NCI-H1694 (cell line): ENCODE measurements at regions not wholly inside any gene's neighbourhood (a gene's known extent, or its start where the extent isn't known, plus 50 kb on each side); places are given as distances from the start of the nearest gene placed in this dataset.
"Not testable (repeated sequence)": the region's sequence is repeated elsewhere in the genome, so short reads cannot be mapped to it uniquely, and the experiment has no call there.

Experiments
- DNase-seq: peaks from one replicate; lab custom pipeline; 2025; lab: John Stamatoyannopoulos, UW

DNA sequence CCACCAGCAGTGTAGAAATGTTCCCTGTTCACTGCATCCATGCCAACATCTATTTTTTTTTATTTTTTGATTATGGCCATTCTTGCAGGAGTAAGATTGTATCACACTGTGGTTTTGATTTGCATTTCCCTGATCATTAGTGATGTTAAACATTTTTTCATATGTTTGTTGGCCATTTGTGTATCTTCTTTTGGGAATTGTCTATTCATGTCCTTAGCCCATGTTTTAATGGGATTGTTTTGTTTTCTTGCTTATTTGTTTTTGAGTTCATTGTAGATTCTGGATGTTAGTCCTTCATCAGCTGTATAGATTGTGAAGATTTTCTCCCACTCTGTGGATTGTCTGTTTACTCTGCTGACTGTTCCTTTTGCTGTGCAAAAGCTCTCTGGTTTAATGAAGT is 126.9 kb downstream of the NDFIP2 start:
- DNase-seq: not testable (repeated sequence)
